Stimulated activated CD4-positive, alpha-beta T cell treated with anti-CD3 and anti-CD28 coated beads, Interleukin-15, amount 100 ng/mL, for 1 hour (primary cell): ENCODE measurements at regions not wholly inside any gene's neighbourhood (a gene's known extent, or its start where the extent isn't known, plus 50 kb on each side); places are given as distances from the start of the nearest gene placed in this dataset.

Experiments used
- DNase-seq, 2 donors: peaks; one replicate each; pipeline ENCODE4 v3.0.0-alpha.2; 2020; ENCODE audit warnings: low read depth in 1 of 2, low spot score in 1 of 2

DNA sequence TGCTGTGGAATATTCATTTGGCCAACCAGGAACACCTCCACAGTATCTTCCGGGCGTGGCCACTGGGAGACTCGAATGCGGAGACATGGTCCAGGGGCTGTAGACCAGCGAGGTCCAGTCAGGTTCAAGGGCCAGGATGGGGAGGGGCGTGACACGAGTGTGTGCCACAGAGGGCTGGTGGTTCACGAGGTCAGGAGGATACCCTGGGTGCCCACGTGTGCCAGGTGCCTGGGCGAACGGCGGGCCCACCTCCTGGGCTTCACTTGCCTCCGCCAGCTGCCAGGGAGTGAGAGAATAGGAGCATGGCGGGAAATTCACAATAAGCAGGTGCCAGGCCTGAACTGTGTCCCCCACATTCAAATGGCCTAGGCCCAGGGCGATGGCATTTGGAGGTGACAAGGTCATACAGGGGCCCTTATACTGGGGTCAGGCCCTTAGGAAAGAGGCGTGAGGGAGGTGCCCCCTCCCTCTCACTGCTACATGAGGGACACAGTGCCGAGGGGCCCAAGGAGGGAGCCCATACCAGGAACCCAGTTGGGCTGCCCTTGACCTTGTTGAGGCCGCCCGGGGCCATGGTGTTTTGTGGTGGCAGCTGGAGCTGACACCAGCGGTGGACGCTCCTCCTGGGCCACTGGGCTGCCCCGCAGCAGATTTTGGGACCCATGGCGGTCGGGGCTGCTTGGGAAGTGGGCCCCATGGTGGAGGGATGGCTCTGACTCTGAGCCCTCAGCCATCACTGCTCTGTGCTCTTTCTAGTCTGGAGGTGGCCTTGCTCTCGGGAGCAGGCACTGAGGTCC lies 1268.9 kb downstream of the BRD1 start:
- DNase-seq = no peak

DNA sequence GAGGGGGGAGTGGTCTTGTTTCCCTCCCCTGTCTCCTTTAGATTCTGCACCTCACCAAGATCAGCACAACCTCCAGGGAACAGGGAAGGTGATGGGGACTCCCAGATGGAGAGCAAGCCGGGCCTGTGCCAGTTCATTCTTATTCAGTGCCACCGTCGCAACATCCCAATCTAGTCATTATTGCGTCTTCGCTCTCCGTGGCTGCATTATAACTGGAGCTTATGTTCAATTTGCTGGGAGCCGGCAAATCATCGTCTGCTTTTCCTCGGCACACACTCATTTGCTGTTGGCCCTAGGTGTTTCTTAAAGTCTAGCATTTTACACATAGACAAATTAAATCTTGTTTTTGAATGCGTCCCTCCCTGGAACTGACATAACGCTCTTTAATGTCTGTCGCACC lies 1269.7 kb downstream of the BRD1 start:
- no peak for DNase-seq

DNA sequence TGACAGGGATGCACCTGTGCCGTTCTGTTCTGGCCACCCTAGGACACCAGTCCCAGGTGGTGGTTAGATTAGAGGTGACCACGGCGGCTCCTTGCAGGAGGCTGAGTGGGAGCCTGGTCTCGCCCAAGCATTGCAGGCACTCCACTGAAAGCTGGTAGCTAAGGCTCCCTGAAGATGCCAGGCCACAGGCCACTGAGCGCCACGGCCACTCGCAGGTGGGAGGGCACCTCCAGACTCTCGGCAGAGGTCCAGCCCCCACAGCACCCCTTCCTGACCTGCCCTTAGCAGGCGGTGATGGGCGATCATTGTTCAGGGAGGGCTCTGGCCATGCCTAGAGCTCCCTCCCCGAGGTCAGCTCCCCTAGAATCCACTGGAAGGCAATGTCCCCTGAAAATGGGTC lies 1270.2 kb downstream of the BRD1 start:
- no peak for DNase-seq

DNA sequence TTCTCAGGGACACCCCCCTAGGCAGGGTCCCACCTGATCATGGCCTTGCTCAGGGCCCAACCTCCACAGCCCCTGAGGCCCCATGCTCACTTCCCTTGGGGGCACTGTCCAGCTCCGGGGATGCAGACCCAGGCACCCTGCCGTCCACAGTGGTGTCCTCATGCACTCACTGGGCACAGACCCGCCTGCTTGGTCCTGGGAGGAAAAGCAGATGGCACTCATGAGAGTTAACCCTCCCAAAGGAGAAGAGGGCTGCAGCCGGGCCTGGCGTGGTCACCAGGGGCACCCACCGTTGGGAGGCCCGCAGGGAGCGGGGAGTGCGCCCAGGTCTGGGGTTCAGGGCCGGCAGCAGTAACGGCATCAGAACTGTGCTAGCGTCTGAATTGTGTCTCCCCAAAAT lies 1270.9 kb downstream of the BRD1 start:
- DNase-seq = no peak

DNA sequence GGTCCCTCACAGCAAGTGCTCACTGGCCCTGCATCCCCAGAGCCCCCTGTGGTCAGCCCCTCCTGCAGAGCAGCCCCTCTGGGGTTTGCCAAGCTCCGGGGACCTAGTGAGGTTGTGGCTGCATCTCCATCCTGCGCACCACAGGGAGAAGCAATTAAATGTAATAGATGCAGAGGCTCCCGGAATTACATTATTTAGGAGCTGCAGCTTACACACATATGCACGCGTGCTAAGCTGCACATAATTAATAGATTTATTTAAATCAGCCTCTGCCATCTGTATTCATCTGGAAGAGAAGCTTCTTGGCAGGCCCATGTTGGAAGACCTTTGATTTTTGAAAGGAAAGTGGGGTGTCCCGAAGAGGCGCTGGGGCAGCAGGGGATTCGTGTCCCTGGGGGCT lies 1271.5 kb downstream of the BRD1 start:
- no peak for DNase-seq

DNA sequence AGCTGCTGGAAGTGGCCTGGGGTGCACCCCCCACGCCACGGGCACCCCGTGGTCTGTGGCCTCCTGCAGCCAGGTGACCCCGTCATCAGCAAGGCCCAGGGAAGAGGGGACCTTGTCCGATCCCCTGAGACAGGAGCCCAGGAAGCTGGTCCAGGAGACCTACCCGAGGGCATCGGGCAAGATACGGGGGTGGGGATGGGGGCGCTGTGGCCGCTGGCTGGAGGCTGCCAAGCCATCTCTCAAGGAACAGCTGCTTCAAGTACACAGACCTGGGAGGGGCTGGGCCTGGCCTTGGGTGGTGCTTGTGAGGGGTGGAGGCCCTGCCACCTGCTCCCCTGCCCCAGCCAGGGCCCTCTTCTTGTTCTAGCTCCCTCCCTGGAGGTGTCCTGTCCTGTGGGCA lies 1272.1 kb downstream of the BRD1 start:
- no peak for DNase-seq

DNA sequence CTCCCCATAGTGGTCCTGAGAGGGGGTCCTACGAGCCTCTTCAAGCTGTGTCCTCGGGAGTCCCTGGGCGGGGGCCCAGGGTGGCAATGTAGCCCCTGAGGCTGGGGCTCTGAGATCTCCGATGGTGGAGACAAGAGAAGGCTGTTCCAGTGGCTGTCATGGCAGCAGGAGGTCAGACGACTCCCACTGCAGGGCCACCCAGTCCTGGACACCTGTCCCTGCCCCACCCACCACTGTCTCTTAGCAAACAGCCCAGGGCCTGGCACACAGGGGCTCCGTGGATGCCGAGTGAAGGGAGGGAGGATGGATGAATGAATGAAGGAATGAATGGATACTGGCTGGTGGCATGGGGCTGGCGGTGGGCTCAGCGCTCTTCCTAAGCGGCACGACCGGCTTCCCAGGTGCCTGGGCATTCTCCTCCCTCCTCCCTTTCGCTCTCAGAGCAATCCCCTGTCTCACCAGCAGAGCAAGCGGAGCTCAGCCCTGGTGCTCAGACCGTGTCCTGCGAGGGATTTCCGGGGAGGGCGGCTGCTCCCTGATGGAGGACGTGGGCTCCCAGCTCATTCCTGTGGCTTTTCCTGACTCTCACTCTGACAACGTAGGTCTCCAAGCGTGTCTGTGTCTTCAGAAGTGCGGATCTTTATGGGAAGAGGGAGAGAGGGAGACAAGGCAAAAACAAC lies 1272.6 kb downstream of the BRD1 start:
- no peak for DNase-seq

DNA sequence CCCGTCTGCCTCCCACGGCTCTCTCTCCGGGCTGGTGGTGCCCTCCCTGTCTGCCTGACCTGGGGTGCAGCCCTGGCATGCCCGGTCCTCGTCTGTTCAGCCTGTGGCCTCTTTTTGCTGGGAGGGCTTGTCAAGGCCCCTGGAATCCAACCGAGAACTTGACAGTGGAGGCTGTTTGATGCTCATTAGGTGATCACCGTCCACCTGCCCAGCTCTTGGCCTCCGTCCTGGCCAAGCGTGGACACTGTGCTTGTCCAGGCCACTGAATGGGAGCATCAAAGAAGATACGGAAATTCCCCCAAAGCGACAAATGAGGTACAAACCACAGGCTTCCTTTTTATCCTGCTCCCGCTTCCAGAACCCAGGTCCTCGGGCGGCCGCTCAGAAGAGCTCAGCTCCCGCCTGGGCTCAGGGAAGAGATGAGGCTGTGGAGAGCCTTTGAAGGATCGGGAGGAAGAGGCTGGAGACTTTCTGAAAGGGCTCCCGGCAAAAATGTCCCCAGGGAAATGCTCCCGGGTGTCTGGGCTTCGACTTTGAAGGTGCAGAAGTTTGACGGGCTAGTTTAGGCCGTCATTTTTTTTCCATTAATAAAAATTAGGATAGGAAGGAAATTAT lies 1273.9 kb downstream of the BRD1 start:
- no peak for DNase-seq

DNA sequence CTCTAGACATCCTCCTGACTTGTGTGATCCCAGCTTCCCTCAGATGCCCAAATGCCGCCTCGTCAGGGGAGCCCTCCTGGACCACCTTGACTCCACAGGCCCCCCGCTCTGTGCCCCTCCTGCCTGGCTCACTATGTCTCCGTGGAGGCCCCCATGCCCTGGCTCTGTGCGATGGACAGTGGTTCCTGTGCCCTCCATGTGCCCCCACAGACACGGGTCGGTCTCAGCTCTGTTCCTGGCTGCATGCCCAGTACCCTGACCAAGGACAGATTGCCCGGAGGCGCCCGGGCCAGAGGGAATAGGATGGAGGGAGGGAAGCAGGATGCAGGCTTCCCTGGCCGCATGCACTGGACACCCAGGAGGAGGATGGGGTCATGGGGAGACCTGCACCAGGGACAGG lies 1274.6 kb downstream of the BRD1 start:
- DNase-seq = no peak

DNA sequence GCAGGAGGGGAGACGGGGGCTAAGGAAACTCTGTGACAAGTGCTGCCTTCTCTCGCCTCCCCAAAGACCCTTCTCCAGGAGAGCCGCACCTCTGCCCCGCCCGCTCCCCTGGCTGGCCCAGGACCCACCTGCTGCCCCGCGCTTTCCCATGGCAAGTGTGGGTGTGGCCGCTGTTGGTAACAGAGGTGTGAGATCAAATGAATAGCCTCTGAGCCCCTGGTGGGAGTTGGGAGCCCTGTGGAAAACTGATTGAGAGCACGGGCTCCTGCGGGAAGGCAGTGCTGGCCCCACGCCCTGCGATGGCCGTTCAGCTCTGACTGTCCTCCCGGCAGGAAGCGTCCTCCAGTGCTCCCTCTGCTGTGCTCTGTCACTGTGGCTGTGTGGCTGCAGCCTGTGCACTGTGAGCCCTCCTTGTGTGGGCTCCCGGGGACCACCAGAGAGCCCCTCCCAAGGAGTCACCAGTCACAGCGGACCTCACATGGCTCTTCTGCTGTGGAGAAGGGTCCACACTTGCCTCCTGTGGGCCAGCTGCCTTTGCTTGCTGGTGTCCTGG lies 1275.9 kb downstream of the BRD1 start:
- no peak for DNase-seq

DNA sequence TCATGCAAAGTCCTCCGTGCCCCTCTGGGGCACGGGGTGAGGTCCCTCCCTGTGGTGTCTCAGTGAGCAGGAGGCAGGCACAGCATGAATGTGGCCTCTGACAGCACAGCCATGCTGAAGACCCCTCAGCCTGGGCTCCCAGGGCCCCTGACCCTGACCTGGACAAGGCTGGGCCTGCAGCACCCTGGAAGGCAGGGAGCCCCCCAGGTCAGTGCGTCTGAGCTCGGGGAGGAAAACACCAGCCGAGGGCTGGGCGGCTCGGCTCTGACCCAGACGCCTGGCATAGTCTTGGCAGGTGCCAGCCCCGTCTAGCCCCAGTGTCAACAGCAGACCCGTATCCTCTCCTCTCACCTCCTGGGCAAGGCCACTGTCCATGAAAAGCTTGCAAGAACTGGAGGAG lies 1276.6 kb downstream of the BRD1 start:
- DNase-seq = no peak

DNA sequence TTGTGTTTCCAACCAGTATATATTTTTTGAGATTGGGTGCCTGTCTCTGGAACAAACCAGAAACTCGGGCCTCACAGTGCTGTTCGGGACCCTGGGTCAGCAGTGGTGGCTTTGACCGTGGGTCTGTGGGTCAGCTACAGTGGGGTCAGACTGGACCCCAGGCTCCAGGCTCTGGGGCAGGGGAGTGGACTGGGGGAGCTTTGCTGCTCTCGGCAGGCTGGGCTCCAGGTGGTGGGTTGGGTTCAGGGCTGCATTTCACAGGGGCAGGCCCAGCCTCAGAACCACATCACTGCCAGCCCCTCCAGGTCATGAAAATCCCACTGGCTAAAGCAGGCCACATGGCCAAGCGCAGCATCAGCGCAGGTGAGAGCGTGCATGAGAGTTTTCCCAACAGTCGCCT lies 1279.3 kb downstream of the BRD1 start:
- no peak for DNase-seq

DNA sequence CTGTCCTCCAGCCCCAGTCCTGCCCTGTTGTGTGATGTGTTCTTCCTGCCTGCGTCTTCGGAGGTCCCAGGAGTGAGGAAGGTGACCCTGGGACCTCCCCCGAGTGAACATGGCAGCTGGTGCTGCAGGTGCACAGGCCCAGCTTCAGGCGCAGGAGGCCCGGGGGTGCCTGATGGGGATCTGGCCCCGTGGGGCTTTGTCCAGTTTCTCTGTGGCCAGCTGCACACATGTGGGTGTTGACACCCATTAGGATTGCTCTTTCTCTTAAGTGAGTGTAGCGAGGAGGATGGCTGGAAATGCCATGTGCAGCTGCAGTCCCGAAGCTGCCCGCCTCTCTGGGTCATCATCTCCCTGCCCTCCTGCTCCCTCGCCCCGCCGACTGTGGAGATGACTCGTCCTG lies 1279.7 kb downstream of the BRD1 start:
- DNase-seq = no peak

DNA sequence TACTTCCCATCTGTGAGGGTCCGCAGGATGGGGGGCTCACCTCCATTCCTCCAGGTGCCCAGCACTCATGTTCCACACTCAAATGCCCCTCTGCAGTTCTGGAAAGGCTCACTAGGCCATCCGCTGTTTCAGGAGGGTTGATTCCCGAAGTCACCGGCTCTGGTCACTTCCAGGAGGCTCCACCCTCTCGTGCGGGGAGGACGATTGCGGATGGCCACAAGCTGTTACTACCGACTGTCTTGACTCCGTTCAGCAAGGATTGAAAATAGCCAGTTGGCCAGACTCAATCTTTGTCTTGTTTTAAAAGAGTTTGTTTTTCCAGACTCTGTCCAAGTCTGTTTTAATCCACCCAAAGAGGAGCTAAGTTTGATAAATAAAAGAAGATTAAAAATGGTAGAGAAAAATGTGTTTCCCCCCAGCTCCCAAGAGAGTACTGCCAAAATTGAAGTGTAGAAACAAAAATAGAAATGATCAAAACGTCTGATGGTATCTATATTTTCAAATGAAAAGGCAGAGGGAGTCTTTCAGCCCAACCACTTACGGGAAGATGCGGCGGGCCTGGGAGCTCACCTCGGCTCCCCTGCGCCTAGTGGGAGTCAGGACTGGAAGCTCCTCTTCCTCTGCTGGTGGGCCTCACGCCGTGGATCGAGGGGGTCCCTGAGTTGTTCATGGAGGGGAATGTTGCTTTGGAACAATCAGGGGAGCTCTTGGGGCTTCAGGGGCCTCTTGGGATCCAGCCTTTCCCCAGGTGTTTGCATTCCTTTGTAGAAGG lies 1280.8 kb downstream of the BRD1 start:
- DNase-seq = no peak

DNA sequence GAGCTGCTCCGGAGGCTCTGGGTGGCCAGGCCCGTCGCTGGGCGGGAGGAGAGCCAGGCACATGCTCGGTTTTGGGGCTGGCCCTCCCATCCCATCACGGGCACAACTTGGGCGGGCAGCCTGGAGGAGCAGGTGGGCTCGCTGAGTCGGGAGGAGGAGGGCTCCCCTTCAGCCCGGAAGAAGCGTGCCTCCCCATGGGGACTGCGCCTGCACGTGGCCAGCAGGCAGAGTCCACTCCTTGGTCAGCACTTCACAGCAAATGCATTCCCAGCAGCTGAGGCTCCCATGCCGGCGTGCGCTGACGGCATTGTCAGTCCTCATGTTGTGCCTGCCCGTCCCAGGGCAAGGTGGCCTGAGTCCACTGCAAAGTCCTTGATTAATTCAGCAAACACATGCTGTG lies 1281.7 kb downstream of the BRD1 start:
- no peak for DNase-seq

DNA sequence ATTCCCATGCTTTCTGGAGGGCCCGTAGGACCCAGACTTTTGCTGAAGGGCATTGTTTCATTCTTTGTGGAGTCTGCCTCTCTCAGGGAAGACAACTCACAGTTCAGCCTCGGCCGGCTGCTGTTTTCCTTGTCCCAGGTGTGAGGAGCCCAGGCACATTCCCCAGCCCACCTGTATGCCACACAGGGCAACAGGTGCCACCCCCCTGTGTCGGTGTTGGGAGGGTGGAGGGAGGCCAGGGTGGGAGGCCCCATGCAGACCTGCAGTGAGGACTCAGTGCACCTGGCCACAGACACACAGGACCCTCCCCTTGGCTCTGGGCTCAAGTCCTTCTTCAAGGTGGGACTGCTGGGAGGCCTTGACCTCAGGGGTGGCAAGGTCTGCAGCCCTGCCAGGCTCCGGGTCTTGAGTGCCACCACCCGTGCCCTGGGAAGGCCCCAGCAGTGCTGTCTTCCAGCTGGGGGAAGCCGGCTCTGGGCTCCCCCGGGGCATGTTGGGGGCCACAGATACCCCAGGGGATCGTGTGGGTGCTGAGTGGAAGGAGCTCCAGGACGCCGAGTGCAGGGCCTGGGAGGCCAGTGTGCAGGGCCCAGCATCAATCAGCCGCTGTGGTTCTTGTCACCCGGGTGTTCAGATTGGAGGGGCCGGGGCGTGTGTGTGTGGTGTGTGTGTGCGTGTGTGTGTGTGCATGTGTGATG lies 1286.1 kb downstream of the BRD1 start:
- DNase-seq = no peak

DNA sequence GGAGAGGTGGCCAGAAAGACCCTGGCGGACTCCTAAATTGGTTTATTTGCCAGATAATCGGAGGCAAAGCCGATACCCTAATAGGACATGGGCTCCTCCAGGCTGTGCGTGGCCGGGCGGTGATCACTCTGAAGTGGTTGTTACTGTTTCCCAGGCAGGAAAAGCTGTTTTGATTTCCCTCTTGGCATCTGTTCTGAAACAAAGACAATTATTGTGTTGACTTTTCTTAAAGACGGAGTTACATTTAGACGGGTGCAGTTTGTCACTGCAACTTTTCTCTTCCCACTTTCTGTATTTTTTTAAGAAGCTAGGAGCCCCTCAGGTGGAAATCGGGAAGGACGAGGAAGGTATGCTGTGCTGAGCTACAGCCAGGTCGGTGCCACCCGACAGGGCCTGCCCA lies 1288.4 kb downstream of the BRD1 start:
- DNase-seq = no peak

DNA sequence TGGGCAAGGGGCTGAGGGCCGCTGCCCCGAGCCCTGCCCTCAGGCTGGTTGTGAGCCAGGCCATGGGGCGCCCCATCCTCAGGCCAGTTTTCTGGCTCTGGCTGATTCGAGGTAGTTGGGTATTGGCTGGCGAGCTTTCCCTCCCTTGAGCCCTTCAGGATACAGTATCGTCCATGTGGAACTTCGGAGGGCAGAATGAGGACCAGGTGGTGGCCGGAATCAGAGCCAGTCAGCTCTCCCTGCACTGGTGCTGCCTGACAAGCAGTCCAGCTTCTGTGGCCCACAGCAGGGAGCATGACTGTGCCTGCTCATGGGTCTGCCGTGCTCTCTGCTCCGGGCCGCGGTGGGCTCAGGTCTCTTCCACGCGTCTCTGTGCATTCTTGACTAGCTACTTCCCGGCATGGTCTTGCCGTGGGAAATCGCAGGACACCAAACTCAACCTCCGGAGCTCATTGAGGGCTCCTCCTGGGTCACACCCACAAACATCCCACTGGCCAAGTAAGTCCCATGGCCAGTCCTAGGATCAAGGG lies 1289.3 kb downstream of the BRD1 start:
- DNase-seq = no peak

DNA sequence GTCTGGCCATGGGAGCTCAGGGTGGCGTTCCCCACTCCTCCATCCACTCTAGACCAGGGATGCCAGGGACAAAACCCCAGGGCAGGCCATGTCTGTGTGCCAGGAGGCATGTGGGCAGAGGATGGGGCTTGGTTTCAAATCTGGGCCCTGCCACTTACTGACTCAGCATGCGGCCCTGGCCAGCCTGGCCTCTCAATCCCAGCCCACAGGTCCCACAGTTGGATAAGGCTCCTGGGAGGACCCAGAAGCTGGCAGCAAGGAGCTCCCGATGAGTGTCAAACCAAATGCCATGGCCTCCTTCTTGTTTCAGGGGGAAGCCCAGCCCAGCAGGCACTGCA lies 1290.4 kb downstream of the BRD1 start:
- DNase-seq = no peak

DNA sequence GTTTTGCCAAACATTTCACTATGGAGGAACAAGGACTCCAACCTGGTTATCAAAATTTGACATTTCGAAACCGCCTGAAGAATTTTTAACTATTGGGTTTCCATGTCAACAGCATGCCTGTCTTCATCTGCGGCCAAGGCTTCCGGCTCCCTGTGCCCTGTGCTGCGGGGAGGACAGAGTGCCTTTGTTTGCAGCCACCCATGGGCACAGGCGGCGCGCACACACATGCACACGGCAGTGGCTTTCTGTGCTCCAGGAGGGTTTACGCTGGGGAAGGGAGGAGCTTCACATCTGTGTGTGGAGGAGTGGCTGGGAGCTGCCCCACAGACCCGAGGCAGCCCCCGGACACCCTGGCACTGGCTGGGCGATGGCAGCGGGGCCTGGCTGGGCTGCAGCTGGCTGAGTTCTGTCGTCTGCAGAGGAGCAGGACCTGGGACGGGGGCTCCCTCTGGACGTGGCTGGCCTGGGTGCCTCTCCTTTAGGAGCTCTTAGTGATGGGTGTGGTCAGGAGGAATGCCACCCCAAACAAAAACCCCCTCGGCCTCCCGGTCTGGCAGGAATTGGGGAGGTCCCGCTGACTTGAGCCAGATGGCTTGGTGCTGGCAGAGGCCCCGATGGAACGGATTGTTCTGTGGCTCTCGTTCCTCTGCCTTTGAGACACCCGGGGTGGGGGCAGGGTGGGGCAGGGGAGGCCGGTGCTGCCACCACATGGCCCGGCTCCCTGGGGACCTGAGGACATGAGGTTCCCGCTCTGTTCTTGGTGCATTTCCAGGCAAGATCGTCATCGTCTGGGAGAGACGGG lies 1290.9 kb downstream of the BRD1 start:
- no peak for DNase-seq
